Stimulated activated CD4-positive, alpha-beta T cell treated with anti-CD3 and anti-CD28 coated beads, Interleukin-2, amount 100 ng/mL, for 24 hours (primary cell): ENCODE measurements at regions not wholly inside any gene's neighbourhood (a gene's known extent, or its start where the extent isn't known, plus 50 kb on each side); places are given as distances from the start of the nearest gene placed in this dataset.
"Not testable (repeated sequence)": the region's sequence is repeated elsewhere in the genome, so short reads cannot be mapped to it uniquely, and the experiment has no call there.

Experiments used
- DNase-seq, 2 donors: peaks; one replicate each; pipeline ENCODE4 v3.0.0-alpha.2; 2020

GRCh38 chr15:23851921-23852320 lies 164.8 kb upstream of the NDN start:
- DNase-seq = no peak

- no peak for DNase-seq
Measured at GRCh38 chr15:23853286-23853685, 166.2 kb upstream of the NDN start.

DNA sequence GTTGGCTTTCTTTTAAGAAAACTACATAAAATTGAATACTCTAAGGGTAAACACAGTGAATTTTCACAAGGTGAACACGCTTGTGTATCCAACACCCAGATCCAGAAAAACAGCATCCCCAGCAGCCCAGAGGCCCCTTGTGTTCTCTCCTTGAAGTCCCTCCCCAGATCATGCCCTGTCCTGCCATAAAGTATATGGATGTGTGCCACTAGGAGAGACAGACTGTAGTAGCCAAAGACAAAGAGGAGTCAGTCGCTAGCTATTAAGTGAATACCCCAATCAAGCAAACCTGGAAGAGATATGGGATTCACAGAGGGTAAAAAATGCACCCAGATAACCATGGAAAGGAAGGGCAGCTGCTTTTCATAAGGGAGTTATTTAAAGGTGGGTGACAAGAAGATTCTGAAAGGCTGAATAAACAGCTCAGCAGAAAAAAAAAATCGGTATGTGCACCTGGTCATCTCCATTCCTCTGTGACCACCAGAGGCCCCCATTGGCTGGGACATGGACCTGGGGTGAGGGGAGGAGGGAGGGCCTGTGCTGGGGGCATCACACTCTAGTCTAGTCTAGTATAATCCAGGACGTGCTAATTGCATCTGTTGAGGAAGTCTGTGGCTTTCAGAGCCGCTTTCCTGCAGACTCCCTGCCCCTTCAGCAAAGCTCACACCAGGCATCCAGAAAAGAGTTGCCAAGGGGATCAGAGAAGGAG lies 167.3 kb upstream of the NDN start:
- no peak for DNase-seq

GRCh38 chr15:23854912-23855659 lies 168.0 kb upstream of the NDN start:
- no peak for DNase-seq

GRCh38 chr15:23855947-23856346 lies 168.8 kb upstream of the NDN start:
- no peak for DNase-seq

GRCh38 chr15:23857028-23857641 lies 170.0 kb upstream of the NDN start:
- peak in 1 of 2 donors; percentile 12 for DNase-seq

DNA sequence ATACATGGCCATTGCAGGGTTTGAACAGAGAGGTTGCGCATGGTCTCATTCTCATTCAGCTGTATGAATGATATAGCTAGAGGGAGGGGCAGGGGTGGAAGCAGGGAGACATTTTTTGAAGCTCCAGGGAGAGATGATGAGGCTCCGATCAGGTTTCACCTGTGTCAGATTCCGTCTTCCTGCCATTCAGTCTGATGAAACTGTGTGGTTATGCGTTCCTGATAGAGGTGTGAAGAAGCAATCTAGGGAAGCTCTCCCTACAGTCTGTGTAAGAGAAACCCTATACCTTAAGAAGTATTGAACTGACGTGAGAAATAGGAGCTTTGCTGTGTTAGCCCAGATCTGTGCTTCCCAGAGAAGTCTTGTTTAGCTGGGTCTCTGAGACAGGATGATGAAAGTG lies 171.9 kb upstream of the NDN start:
- no peak for DNase-seq

DNA sequence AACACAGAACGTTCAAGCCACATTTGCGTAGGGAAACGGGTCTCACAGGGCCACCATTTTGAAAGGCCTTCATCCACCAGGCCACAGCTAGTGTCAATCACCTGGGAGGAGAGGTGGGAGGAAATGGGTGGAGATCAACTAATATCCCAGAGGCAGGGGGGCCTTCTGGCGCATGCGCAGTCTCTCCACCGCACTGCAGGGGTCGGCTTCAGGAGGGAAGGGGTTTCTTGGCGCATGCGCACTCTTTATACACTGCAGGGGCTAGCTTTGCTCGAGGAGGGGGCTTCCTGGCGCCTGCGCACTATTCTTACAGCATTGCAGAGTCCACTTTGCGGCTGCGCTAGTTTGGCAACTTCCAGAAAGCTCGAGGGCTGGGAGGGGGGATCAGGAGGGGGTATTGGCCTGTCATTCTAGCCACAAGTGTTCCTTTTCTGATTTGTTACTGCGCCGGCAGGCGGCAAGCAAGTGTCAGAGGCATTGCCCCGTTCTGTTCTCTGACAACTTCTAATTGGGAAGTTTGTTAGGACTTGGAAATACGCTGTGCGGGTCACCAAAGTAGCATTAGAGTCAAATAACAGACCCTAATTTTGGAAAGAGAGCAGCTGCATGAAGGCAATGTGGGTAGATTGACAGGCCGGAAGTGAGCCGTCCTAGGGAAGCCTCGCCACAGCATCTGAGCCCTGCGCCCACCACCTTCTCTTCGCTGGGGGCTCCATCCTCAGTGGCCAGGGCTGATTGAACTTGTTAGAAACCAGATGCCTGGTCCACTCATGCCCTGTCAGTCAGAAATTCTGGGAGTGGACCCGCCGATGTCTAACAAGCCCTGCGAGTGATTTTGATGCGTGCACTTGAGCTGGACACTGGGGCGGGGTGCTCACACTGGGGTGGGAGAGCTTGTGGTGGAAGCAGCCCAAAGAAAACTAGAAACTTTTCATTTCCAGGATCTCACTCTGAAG lies 173.5 kb upstream of the NDN start:
- DNase-seq = no peak

DNA sequence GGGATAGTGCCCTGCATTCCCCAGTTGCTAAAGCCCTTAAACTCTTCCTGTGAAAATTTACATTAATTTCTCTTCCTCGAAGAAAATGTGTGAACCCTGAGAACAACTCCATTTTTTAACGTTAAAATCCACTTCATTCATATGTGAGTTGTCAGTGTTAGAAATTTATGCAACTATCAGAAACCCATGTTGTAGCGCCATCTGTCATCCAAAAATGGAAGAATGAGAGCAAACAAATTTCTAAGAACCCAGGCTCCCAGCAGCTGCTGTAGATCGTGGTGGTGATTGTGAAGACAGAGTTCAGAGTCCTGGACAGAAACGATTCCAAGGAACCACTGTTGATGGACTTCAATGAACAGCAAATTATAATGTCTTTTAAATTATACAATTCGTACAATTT lies 179.7 kb upstream of the NDN start:
- no peak for DNase-seq

GRCh38 chr15:23869396-23869795 lies 182.3 kb upstream of the NDN start:
- no peak for DNase-seq

DNA sequence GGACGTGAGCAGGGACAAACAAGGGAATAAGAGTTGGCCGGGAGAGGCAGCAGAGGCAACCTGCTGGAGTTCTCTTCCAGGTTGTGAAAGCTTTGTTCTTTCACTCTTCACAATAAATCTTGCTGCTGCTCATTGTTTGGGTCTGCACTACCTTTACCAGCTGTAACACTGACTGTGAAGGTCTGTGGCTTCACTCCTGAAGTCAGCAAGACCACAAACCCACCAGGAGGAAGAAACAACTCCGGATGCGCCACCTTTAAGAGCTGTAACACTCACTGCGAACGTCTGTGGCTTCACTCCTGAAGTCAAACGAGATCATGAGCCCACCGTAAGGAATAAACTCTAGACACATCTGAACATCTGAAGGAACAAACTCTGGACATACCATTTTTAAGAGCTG lies 186.5 kb upstream of the NDN start:
- not testable (repeated sequence) for DNase-seq

- DNase-seq = peak; percentile 18 to 61
Measured at GRCh38 chr15:23877502-23878412, 190.7 kb upstream of the NDN start.

DNA sequence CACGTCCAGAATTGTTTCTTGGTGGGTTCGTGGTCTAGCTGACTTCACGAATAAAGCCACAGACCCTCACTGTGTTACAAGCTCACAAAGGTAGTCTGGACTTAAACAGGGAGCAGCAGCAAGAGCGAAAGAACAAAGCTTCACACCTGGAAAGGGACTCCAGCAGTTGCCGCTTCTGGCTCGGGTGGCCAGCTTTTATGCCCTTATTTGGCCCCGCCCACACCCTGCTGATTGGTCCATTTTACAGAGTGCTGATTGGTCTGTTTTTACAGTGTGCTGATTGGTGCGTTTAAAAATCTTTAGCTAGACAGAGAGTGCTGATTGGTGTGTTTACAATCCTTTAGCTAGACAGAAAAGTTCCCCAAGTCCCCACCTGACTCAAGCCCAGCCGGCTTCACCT lies 194.2 kb upstream of the NDN start:
- no peak for DNase-seq

GRCh38 chr15:23890218-23890617 lies 203.1 kb upstream of the NDN start:
- no peak for DNase-seq

DNA sequence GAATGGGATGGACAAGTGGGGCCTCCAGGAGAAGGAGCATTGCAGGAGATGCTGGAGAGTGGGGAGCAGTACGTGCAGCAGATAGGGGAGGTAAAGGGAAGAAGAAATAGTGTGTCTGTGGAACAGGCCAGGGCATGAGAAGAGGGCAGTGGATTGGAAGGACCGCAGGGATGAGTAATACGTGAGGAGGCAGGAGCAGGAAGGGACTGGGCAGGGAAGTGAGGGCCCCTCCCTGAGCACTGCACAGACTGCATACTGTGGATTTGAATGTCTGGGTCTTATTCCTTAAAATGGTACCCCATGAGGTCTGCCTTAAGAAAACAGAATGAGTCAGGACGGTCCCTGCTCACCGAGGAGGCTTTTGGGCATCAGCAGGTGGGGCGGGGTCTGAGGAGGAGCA lies 210.0 kb upstream of the NDN start:
- no peak for DNase-seq

DNA sequence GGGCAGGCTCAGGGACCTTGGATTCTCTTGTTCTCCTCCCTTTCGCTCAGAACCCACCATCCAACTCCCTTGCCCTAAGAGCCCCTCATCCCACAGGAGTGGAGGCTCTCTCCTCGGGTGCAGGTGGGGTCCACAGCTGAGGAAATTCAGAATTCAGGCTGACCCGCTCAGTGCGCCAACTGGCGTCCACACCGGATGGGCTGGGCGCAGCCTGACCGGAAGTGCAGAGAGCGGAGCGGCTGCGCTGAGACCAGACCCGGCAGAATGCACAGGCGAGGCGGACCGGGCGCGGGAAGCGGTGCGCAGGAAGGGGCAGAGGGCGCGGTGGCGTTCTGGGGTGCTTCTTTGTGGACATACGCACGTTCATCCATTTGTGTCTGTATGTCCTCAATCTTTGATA lies 210.4 kb upstream of the NDN start:
- DNase-seq = no peak

DNA sequence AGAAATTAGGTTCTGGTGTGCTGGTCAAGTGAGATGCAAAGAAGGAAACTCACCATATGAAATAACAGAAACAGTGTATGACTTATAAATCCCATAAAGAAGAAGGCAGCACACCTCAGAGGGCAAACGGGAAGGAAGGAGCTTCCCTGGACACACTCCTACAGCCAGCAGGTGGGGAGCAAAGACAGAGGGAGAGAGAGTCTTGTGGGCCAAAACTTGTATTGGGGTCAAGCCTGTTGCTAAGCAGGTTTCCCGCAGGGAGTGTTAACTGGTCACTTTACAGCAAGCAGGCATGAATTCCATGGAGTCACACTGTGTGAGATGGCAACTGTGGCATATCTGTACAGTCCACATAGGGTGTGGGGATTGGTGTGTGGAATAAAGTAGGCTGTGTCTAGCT lies 222.9 kb upstream of the NDN start:
- DNase-seq = no peak

GRCh38 chr15:23912191-23912590 lies 225.1 kb upstream of the NDN start:
- no peak for DNase-seq

GRCh38 chr15:23913081-23913480 lies 226.0 kb upstream of the NDN start:
- DNase-seq = no peak

DNA sequence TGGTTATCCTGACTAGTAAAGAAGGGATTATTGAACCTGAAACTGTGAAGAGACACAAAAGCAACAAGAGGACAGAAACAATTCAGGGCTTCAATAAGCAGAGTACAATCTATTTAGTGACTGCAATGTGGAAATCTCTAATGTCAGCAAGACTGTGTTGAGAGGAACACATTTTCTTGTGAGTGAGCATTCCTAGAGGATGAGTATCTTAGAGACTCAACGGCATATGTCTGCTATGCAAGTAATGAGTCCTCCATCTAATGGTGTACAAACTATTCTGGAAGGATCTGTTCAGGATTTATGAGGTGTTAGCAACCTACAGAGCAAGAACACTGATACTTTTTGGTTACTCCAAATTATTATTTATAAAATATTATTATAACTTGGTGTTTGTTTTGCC lies 226.5 kb upstream of the NDN start:
- no peak for DNase-seq

DNA sequence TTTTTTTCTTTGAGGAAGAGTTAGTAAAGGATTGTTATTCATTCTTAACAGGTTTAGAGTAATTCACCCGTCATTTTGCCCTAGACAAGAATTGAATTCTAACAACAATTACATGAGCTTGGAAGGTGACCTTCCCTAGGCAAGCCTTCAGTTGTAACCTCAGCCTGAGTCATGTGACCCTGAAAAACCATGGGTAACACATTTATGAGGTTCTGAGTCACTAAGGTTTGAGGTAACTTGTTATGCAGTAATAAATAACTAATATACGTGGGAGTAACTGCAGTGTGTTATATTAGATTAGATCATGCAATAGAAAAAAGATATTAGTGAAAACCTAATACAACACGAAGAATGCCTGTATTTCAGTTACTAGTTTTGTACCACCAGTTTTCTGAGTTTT lies 237.6 kb upstream of the NDN start:
- no peak for DNase-seq

DNA sequence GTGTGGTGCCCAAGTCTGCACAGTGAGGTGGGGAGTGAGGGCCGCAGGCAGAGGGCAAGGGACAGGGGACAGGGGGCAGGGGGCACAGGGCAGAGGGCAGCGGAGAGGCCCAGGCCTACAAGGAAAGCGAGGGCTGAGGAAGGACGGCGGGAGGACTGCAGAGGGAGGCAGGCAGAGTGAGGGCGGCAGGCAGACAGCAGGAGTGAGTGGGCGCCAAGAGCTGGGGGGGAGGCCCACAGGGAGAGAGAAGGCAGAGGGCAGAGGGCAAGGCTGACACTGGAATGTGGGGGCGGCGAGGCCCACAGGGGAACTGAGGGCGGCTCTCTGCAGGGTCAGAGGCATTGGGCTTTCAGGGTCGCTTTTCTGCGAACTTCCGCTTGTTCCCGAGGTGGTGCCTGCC lies 267.8 kb upstream of the NDN start:
- DNase-seq = no peak
